ENCODE measurements at regions not wholly inside any gene's neighbourhood (a gene's known extent, or its start where the extent isn't known, plus 50 kb on each side); places are given as distances from the start of the nearest gene placed in this dataset.

DNA sequence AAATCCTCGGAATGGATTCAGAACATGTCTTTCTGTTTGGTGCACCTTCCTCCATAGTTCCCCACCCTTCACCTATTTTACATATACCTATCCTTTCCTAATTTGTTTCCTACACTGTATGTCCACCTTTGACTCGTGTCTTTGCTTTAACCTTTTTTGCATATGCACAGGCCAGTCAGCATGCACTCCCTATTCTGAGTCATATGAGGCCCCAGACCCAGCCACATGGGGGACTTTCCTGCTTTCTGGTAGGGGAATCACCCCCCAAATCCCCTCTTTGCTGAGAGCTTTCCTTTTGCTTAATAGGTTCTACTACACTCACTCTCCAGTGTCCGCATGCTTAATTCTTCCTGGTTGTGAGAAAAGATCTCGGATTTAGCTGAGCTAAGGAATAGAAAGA, 393.8 kb upstream of the IMPG1 start:
- no peak overlapping the region for H3K4me3 ChIP-seq (ENCODE audit: low read depth, low read length)
- DNase-seq (ENCODE audit: low read depth), result no peak
- TF ChIP-seq, protein P1, sequence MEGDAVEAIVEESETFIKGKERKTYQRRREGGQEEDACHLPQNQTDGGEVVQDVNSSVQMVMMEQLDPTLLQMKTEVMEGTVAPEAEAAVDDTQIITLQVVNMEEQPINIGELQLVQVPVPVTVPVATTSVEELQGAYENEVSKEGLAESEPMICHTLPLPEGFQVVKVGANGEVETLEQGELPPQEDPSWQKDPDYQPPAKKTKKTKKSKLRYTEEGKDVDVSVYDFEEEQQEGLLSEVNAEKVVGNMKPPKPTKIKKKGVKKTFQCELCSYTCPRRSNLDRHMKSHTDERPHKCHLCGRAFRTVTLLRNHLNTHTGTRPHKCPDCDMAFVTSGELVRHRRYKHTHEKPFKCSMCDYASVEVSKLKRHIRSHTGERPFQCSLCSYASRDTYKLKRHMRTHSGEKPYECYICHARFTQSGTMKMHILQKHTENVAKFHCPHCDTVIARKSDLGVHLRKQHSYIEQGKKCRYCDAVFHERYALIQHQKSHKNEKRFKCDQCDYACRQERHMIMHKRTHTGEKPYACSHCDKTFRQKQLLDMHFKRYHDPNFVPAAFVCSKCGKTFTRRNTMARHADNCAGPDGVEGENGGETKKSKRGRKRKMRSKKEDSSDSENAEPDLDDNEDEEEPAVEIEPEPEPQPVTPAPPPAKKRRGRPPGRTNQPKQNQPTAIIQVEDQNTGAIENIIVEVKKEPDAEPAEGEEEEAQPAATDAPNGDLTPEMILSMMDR (IDR thresholded peaks at IDR 0.05; ENCODE audit: insufficient read depth, low read depth, low read length), result no peak

DNA sequence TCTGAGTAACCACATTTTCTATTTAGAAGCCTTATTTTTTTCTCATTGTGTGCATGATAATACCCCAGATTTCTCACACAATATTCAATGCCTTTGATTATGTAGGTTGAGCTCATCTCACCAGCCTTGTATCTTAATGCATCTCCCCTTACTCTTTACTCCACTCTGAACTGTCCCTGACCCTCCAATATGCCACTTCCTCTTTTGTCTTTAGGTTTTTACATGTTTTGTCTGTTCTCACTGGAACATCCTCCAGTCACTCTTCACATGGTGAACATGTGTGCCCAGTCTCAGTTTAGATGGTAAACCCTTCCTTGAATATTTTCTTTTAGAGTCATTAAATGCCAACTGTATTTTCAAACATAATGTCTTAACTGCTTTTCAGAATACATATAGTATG, 392.9 kb upstream of the IMPG1 start:
- TF ChIP-seq, protein P1 (IDR thresholded peaks at IDR 0.05; ENCODE audit: insufficient read depth, low read depth, low read length), result no peak
- no peak overlapping the region for H3K4me3 ChIP-seq (ENCODE audit: low read depth, low read length)

DNA sequence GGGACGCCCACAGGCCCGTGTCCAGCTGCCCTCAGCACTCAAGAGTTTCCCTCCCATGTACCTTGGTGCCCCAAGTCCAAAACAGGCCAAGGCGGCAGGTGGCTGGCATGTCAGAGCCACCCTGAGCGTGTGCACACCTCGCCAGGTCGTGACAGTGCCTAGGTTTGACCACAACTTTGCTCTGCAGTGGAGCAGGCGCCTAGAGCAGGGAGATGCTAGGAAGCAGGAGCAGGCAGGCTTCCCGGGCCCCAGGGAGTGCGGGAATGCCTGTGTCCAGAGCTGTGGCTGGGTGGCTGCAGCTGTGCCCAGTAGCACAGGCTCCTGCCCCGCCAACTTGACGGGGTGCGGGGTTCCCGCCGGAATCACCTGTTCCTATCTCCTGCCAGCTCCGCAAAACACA, 380.8 kb upstream of the IMPG1 start:
- no peak for DNase-seq (ENCODE audit: low read depth)
- no peak overlapping the region for H3K4me3 ChIP-seq (ENCODE audit: low read depth, low read length)
- TF ChIP-seq, protein P1 (IDR thresholded peaks at IDR 0.05; ENCODE audit: insufficient read depth, low read depth, low read length), result no peak

More for the DNA sequence above, 392.9 kb upstream of the IMPG1 start:
- DNase-seq (ENCODE audit: low read depth), result no peak

DNA sequence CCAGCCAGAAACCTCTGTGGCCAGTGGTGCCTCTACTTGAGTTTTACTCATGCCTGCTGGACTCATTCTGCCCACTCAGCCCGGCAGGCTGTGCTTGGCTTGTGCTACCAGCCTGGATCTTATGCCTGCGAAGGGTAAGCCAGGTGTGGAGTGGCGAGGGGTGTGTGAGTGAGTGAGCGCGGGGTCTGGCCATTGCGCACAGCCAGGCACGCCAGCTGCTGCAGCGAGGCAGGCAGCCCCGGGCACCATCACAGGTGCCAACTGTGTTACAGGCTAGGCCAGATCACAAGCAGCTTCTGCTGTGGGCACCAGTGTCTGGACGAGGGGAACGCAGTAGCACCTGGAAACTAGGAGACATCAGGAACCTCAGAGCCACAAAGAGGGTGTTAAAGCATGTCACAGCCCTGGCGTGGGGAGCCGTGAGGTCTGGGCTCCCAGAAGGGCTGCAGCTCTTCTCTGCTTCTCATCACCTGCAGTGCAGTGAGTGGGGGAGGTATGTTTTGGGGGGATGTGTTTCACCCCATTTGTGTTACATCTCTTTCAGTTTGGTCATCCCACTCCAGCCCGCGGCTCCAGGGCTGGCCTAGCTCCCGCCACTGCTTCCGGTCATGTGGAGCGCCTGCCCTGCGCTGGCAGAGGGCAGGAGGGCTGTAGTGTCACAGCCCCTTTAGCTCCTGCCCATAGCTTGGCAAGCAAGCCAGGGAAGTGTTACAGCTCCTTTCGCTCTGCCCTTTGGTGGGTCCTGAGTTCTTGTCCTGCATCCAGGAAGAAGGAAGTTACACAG, 379.7 kb upstream of the IMPG1 start:
- H3K4me3 ChIP-seq (ENCODE audit: low read depth, low read length), result no peak overlapping the region
- TF ChIP-seq, protein P1 (IDR thresholded peaks at IDR 0.05; ENCODE audit: insufficient read depth, low read depth, low read length), result no peak
- DNase-seq (ENCODE audit: low read depth), result no peak

DNA sequence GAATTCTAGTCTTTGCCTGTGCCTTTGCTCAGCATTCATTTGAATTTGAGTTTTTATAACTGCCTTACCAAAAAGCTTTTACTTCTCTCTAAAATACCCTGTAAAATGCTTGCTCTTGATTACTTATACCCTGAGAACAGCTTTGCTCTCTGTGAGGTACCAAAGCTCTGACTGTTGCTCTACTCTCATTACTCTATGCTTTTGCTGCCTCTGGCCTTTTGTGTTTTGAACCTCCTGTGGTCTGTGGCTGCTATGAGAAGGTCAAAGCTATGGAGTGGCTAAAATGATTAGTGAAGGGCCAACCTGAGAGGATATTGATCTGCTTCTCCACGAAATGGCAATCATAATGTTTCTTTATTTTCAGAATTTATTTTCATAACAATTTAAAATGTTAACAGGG, 375.6 kb upstream of the IMPG1 start:
- DNase-seq (ENCODE audit: low read depth), result no peak
- no peak overlapping the region for H3K4me3 ChIP-seq (ENCODE audit: low read depth, low read length)
- TF ChIP-seq, protein P1 (IDR thresholded peaks at IDR 0.05; ENCODE audit: insufficient read depth, low read depth, low read length), result no peak

DNA sequence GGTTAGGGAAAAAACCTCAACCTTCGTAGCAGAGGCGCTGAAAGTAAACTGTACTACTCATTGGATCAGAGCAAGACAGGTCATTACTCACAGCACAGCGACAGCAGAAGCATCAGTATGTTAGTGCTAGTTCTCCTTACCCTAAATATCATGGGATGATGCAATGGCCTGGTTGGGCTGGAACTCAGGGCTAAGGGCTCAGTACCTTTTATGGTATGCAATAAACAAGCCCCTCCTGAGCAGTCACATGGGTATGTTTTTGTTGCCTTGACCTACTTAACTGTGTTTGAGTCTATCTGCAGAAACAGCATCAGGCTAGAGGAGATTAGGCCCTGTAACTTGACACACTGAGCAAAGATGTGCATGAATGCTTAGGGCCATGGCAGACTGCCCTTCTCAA, 369.4 kb upstream of the IMPG1 start:
- no peak overlapping the region for H3K4me3 ChIP-seq (ENCODE audit: low read depth, low read length)
- peak; percentile 2 for DNase-seq (ENCODE audit: low read depth)
- TF ChIP-seq, protein P1 (IDR thresholded peaks at IDR 0.05; ENCODE audit: insufficient read depth, low read depth, low read length), result no peak

DNA sequence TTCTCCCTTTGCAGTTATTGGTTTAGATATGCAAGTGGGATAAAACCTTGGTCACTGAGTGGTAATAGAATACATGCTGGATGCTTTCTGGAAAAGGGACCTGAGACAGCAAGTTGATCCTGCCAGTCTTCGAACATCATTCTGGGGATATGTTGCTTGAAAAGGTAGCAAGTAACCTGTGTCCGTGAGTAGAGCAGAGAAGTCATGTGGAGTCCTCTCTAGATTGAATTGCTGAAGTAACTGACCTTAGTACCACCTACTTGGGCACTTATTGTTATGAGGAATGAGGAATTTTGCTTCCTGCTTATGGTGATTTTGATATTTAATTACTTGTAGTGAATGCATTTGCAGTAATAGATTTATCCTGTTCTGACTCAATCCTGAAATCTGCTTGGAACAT, 367.3 kb upstream of the IMPG1 start:
- H3K4me3 ChIP-seq (ENCODE audit: low read depth, low read length), result no peak overlapping the region
- DNase-seq (ENCODE audit: low read depth), result no peak
- TF ChIP-seq, protein P1 (IDR thresholded peaks at IDR 0.05; ENCODE audit: insufficient read depth, low read depth, low read length), result no peak
